GM12892 (cell line): ENCODE measurements at regions not wholly inside any gene's neighbourhood (a gene's known extent, or its start where the extent isn't known, plus 50 kb on each side); places are given as distances from the start of the nearest gene placed in this dataset.

Source experiments
- POLR2A ChIP-seq: IDR thresholded peaks from 2 replicates; pipeline ENCODE4 v1.6.1; 2011; ENCODE audit warnings: low read depth, low read length, control low read depth
- POLR2AphosphoS5 ChIP-seq: IDR thresholded peaks from 2 replicates; pipeline ENCODE4 v1.6.1; 2011; ENCODE audit warnings: low read depth, low read length, control low read depth
- TAF1 ChIP-seq: IDR thresholded peaks from 2 replicates; pipeline ENCODE4 v1.6.1; 2011; ENCODE audit warnings: low read depth, mild to moderate bottlenecking, control low read depth, low read length, borderline replicate concordance

GRCh38 chr2:41393621-41394020 lies 654.2 kb upstream of the PKDCC start:
- TF ChIP-seq POLR2A, result no peak
- no peak for TF ChIP-seq TAF1
- TF ChIP-seq POLR2AphosphoS5, result no peak
